PC-9 (cell line): ENCODE measurements at regions not wholly inside any gene's neighbourhood (a gene's known extent, or its start where the extent isn't known, plus 50 kb on each side); places are given as distances from the start of the nearest gene placed in this dataset.
"Not testable (repeated sequence)": the region's sequence is repeated elsewhere in the genome, so short reads cannot be mapped to it uniquely, and the experiment has no call there.

Experiments used
- BruUV-seq: library from RNA; stranded (reverse); fragments of 400-500 nt; replicated peaks from 2 replicates; lab custom pipeline; 2021; lab: Mats Ljungman, UMichigan
- CTCF ChIA-PET: fragments of 300-600 bp; sonication (Branson Sonifier 250); formaldehyde crosslinking; loops from one replicate; lab custom pipeline; 2022; ENCODE audit warnings: antibody characterized with exemption; lab: Charles Lee
- POLR2A ChIA-PET: fragments of 300-600 bp; sonication (Branson Sonifier 250); formaldehyde crosslinking; loops from one replicate; lab custom pipeline; 2022; ENCODE audit warnings: antibody characterized with exemption; ENCODE audit not compliant: unreplicated experiment; lab: Charles Lee
- DNase-seq, 2 experiments: peaks; one replicate each; pipeline versions ENCODE4 v3.0.0 to v3.0.0-alpha.2; 2015 to 2022; ENCODE audit warnings: mixed read lengths in 1 of 2
- H2AFZ ChIP-seq: fragments of 200-600 bp; sonication (generic); 2 replicates; pipeline ENCODE4 v1.8.1; 2017; ENCODE audit warnings: antibody characterized with exemption
- H3F3A ChIP-seq: fragments of 200-600 bp; sonication (generic); 2 replicates; pipeline ENCODE4 v1.8.1; 2017; ENCODE audit warnings: antibody characterized with exemption, mild to moderate bottlenecking, low read depth; ENCODE audit not compliant: insufficient read depth
- H3K27ac ChIP-seq: fragments of 200-600 bp; sonication (generic); 2 replicates; pipeline ENCODE4 v1.6.1; 2016; ENCODE audit warnings: mixed run types
- H3K27me3 ChIP-seq: fragments of 200-600 bp; sonication (generic); 2 replicates; pipeline ENCODE4 v1.6.1; 2016; ENCODE audit warnings: low read depth, mixed run types; ENCODE audit not compliant: insufficient read depth
- H3K36me3 ChIP-seq: fragments of 200-600 bp; sonication (generic); 2 replicates; pipeline ENCODE4 v1.6.1; 2016; ENCODE audit warnings: low read depth, mixed run types
- H3K4me1 ChIP-seq: fragments of 200-600 bp; sonication (generic); replicated peaks from 2 replicates; pipeline ENCODE4 v1.6.1; 2016; ENCODE audit warnings: mixed run types; ENCODE audit not compliant: insufficient read depth
- H3K4me2 ChIP-seq: fragments of 200-600 bp; sonication (generic); 2 replicates; pipeline ENCODE4 v1.6.1; 2017; ENCODE audit warnings: mixed run types
- H3K4me3 ChIP-seq: fragments of 200-600 bp; sonication (generic); 2 replicates; pipeline ENCODE4 v1.6.1; 2016; ENCODE audit warnings: mixed run types
- H3K79me2 ChIP-seq: fragments of 200-600 bp; sonication (generic); 2 replicates; pipeline ENCODE4 v1.6.1; 2017; ENCODE audit warnings: low read depth, mixed run types
- H3K9me2 ChIP-seq: fragments of 200-600 bp; sonication (generic); 2 replicates; pipeline ENCODE4 v1.8.1; 2017; ENCODE audit warnings: mild to moderate bottlenecking; ENCODE audit not compliant: insufficient read depth
- H3K9me3 ChIP-seq: fragments of 200-600 bp; sonication (generic); 2 replicates; pipeline ENCODE4 v1.8.1; 2016; ENCODE audit warnings: low read depth; ENCODE audit not compliant: insufficient read depth
- H4K20me1 ChIP-seq: fragments of 200-600 bp; sonication (generic); 2 replicates; pipeline ENCODE4 v1.8.1; 2017; ENCODE audit not compliant: insufficient read depth
- intact Hi-C: fragments of 100-400 bp; cut with micrococcal nuclease; formaldehyde crosslinking; loops from one replicate; pipeline ENCODE4 v1.10.0; 2022; ENCODE audit not compliant: unreplicated experiment

- DNase-seq, H3K4me1 ChIP-seq, CTCF ChIA-PET, H2AFZ ChIP-seq, H4K20me1 ChIP-seq, BruUV-seq, H3K27me3 ChIP-seq, H3K36me3 ChIP-seq, H3K9me3 ChIP-seq, H3K9me2 ChIP-seq, intact Hi-C loops, H3K27ac ChIP-seq, H3K4me3 ChIP-seq, H3K4me2 ChIP-seq, H3K79me2 ChIP-seq, POLR2A ChIA-PET, H3F3A ChIP-seq: not testable (repeated sequence)
Observed at GRCh38 chr20:29570126-29570525, 1687.3 kb upstream of the DEFB115 start.

GRCh38 chr20:29589530-29589929 lies 1667.9 kb upstream of the DEFB115 start:
- H3K4me2 ChIP-seq, H2AFZ ChIP-seq, H3K9me2 ChIP-seq, H3K79me2 ChIP-seq, intact Hi-C loops, CTCF ChIA-PET, DNase-seq, H3K4me3 ChIP-seq, H4K20me1 ChIP-seq, POLR2A ChIA-PET, H3K4me1 ChIP-seq, H3K27ac ChIP-seq, BruUV-seq, H3K36me3 ChIP-seq, H3K27me3 ChIP-seq, H3F3A ChIP-seq, H3K9me3 ChIP-seq: not testable (repeated sequence)

- BruUV-seq, DNase-seq, H4K20me1 ChIP-seq, H3K9me3 ChIP-seq, H3K27me3 ChIP-seq, H3K9me2 ChIP-seq, CTCF ChIA-PET, H3K4me2 ChIP-seq, H3K4me3 ChIP-seq, intact Hi-C loops, H3K27ac ChIP-seq, H3F3A ChIP-seq, H3K4me1 ChIP-seq, H3K36me3 ChIP-seq, POLR2A ChIA-PET, H2AFZ ChIP-seq, H3K79me2 ChIP-seq: not testable (repeated sequence)
Observed at GRCh38 chr20:29604163-29604562, 1653.3 kb upstream of the DEFB115 start.

- CTCF ChIA-PET = not testable (repeated sequence)
Observed at GRCh38 chr20:29606171-29606570, 1651.3 kb upstream of the DEFB115 start.

GRCh38 chr20:29629395-29629794 lies 1628.1 kb upstream of the DEFB115 start:
- CTCF ChIA-PET, intact Hi-C loops, H4K20me1 ChIP-seq, H3K9me2 ChIP-seq, H3K4me1 ChIP-seq, DNase-seq, H3K9me3 ChIP-seq, H3F3A ChIP-seq, H3K27ac ChIP-seq, H3K4me2 ChIP-seq, H3K79me2 ChIP-seq, H3K27me3 ChIP-seq, H2AFZ ChIP-seq, H3K4me3 ChIP-seq, H3K36me3 ChIP-seq, POLR2A ChIA-PET, BruUV-seq: not testable (repeated sequence)

More at GRCh38 chr20:29606171-29606570, 1651.3 kb upstream of the DEFB115 start:
- POLR2A ChIA-PET, BruUV-seq, H3K36me3 ChIP-seq, H3K4me2 ChIP-seq, H3K27me3 ChIP-seq, H4K20me1 ChIP-seq, H3K4me3 ChIP-seq, DNase-seq, H3K4me1 ChIP-seq, H2AFZ ChIP-seq, H3K27ac ChIP-seq, H3K9me3 ChIP-seq, H3F3A ChIP-seq, H3K9me2 ChIP-seq, H3K79me2 ChIP-seq, intact Hi-C loops: not testable (repeated sequence)
